Cardiac muscle cell (in vitro differentiated cells and primary cell): ENCODE measurements at regions not wholly inside any gene's neighbourhood (a gene's known extent, or its start where the extent isn't known, plus 50 kb on each side); places are given as distances from the start of the nearest gene placed in this dataset.

Source experiments
- DNase-seq, 2 donors: peaks; one replicate each; pipeline versions ENCODE4 v3.0.0 to v3.0.0-alpha.2; 2010 to 2017; ENCODE audit warnings: low read depth in 1 of 2, low spot score in 1 of 2
- H3K27ac ChIP-seq: fragments of 200-600 bp; sonication (generic); 2 replicates; pipeline ENCODE4 v1.5.1; 2016
- H3K27me3 ChIP-seq: fragments of 200-600 bp; sonication (generic); 2 replicates; pipeline ENCODE4 v1.6.0; 2016; ENCODE audit warnings: control low read depth
- H3K36me3 ChIP-seq: fragments of 200-600 bp; sonication (generic); 2 replicates; pipeline ENCODE4 v1.5.1; 2016; ENCODE audit warnings: control low read depth
- H3K4me1 ChIP-seq: fragments of 200-600 bp; sonication (generic); 2 replicates; pipeline ENCODE4 v1.8.1; 2017; ENCODE audit warnings: low read depth, mild to moderate bottlenecking, mixed run types
- H3K4me3 ChIP-seq: fragments of 200-600 bp; sonication (generic); 2 replicates; pipeline ENCODE4 v1.5.1; 2016; ENCODE audit warnings: mild to moderate bottlenecking
- H3K9me3 ChIP-seq: fragments of 200-600 bp; sonication (generic); 2 replicates; pipeline ENCODE4 v1.5.1; 2017; ENCODE audit warnings: low read depth, mild to moderate bottlenecking, control low read depth
- TF ChIP-seq, protein P1 (sequence below): IDR thresholded peaks from 2 replicates; pipeline ENCODE4 v1.5.1; 2012; ENCODE audit warnings: low read depth, mild to moderate bottlenecking, low read length

- Histone ChIP-seq H3K9me3 (no peaks in the 10 kb centered on the region), H3K36me3 (no peaks in the 10 kb centered on the region), H3K4me3 (peak overlapping the region; percentile 63), H3K27ac (no peak overlapping the region), H3K4me1 (no peaks in the 10 kb centered on the region), H3K27me3 (peaks cover 44% of the 10 kb centered on the region)
- TF ChIP-seq, protein P1, sequence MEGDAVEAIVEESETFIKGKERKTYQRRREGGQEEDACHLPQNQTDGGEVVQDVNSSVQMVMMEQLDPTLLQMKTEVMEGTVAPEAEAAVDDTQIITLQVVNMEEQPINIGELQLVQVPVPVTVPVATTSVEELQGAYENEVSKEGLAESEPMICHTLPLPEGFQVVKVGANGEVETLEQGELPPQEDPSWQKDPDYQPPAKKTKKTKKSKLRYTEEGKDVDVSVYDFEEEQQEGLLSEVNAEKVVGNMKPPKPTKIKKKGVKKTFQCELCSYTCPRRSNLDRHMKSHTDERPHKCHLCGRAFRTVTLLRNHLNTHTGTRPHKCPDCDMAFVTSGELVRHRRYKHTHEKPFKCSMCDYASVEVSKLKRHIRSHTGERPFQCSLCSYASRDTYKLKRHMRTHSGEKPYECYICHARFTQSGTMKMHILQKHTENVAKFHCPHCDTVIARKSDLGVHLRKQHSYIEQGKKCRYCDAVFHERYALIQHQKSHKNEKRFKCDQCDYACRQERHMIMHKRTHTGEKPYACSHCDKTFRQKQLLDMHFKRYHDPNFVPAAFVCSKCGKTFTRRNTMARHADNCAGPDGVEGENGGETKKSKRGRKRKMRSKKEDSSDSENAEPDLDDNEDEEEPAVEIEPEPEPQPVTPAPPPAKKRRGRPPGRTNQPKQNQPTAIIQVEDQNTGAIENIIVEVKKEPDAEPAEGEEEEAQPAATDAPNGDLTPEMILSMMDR: no peak
- DNase-seq: peak; percentile 96 to 97
These were observed 117.2 kb upstream of the GUCA2B start for GRCh38 chr1:42035830-42036604.

GRCh38 chr1:42035205-42035829, 116.6 kb upstream of the HIVEP3 start:
- no peaks in the 10 kb centered on the region for H3K9me3 ChIP-seq
- TF ChIP-seq, protein P1: peak; percentile 44
- peaks cover 44% of the 10 kb centered on the region for H3K27me3 ChIP-seq
- H3K4me3 ChIP-seq: peak overlapping the region; percentile 63
- no peak overlapping the region for H3K27ac ChIP-seq
- DNase-seq: peak; percentile 69 to 80
- H3K36me3 ChIP-seq: no peaks in the 10 kb centered on the region
- no peaks in the 10 kb centered on the region for H3K4me1 ChIP-seq

GRCh38 chr1:42034426-42034825, 115.7 kb upstream of the HIVEP3 start:
- Histone ChIP-seq H3K27me3 (peaks cover 44% of the 10 kb centered on the region), H3K36me3 (no peaks in the 10 kb centered on the region), H3K4me3 (no peak overlapping the region), H3K4me1 (no peaks in the 10 kb centered on the region), H3K9me3 (no peaks in the 10 kb centered on the region), H3K27ac (no peak overlapping the region)
- DNase-seq: no peak
- TF ChIP-seq, protein P1: no peak

GRCh38 chr1:42033629-42034028, 114.9 kb upstream of the HIVEP3 start:
- H3K4me3 ChIP-seq: no peak overlapping the region
- no peak overlapping the region for H3K27ac ChIP-seq
- DNase-seq: no peak
- H3K9me3 ChIP-seq: no peaks in the 10 kb centered on the region
- TF ChIP-seq, protein P1: no peak
- no peaks in the 10 kb centered on the region for H3K36me3 ChIP-seq
- peaks cover 39% of the 10 kb centered on the region for H3K27me3 ChIP-seq
- no peaks in the 10 kb centered on the region for H3K4me1 ChIP-seq

DNA sequence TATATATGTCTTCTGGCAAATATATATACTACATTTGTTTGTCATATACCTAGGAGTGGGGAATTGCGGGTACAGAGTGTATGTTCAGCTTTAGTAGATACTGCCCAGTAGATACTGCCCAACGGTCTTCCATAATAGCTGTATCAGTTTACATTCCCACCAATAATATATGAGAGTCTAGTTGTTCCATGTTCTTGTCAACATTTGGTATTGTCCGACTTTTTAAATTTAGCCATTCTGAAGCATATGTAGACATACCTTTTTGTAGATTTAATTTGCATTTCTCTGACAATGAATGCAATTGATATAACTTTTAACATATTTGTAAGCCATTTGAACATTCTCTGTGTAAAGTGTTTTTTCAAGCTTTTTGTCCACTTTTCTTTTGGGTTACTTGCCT, 99.0 kb upstream of the HIVEP3 start:
- H3K4me1 ChIP-seq: no peaks in the 10 kb centered on the region
- H3K4me3 ChIP-seq: no peak overlapping the region
- TF ChIP-seq, protein P1: no peak

More for the DNA sequence above, 99.0 kb upstream of the HIVEP3 start:
- no peak for DNase-seq
- no peak overlapping the region for H3K27ac ChIP-seq
- H3K36me3 ChIP-seq: no peaks in the 10 kb centered on the region
- H3K27me3 ChIP-seq: no peaks in the 10 kb centered on the region
- no peaks in the 10 kb centered on the region for H3K9me3 ChIP-seq
